ENCODE measurements at regions not wholly inside any gene's neighbourhood (a gene's known extent, or its start where the extent isn't known, plus 50 kb on each side); places are given as distances from the start of the nearest gene placed in this dataset.

GRCh38 chr4:14333616-14334015 lies 668.7 kb upstream of the CPEB2 start:
- no peak for TF ChIP-seq CTCF (IDR thresholded peaks at IDR 0.05)
- no peak for TF ChIP-seq POLR2A (IDR thresholded peaks at IDR 0.05)

Measured in adrenal gland (tissue), 5 donors.